ENCODE measurements at regions not wholly inside any gene's neighbourhood (a gene's known extent, or its start where the extent isn't known, plus 50 kb on each side); places are given as distances from the start of the nearest gene placed in this dataset.

GRCh38 chr4:38467296-38467695, 196.7 kb upstream of the KLF3 start:
- no peak for TF ChIP-seq POLR2AphosphoS5 (IDR thresholded peaks at IDR 0.05)
- no peak for TF ChIP-seq EP300 (IDR thresholded peaks at IDR 0.05)

Measured in gastroesophageal sphincter (tissue), 2 donors.